K562 (cell line): ENCODE measurements at regions not wholly inside any gene's neighbourhood (a gene's known extent, or its start where the extent isn't known, plus 50 kb on each side); places are given as distances from the start of the nearest gene placed in this dataset.

ENCODE experiments used
- SIN3A ChIP-seq, 2 experiments: fragments of 150-350 bp in 1 of 2; IDR thresholded peaks; 2 replicates each; pipeline ENCODE4 v1.6.1; 2011 to 2016; ENCODE audit warnings: borderline replicate concordance in 2 of 2, low read depth in 2 of 2, low read length in 2 of 2, mild to moderate bottlenecking in 2 of 2, moderate library complexity in 2 of 2; ENCODE audit not compliant: control insufficient read depth in 1 of 2
- TCF7L2 ChIP-seq: fragments of 150-350 bp; IDR thresholded peaks from 2 replicates; pipeline ENCODE4 v1.6.1; 2016; ENCODE audit warnings: low read depth, mild to moderate bottlenecking, low read length, moderate library complexity
- TEAD4 ChIP-seq, 2 experiments: sonication (generic) in 1 of 2; formaldehyde crosslinking in 1 of 2; IDR thresholded peaks; 2 replicates each; pipeline versions ENCODE4 v1.6.1 to v1.8.0; 2012 to 2022; ENCODE audit warnings: borderline replicate concordance in 1 of 2, inconsistent platforms in 1 of 2, low read length in 1 of 2, mild to moderate bottlenecking in 1 of 2, missing genetic modification reagents in 1 of 2
- TRIM24 ChIP-seq, 2 experiments: fragments of 450-650 bp; IDR thresholded peaks; 2 replicates each; pipeline ENCODE4 v1.6.1; 2016
- TF ChIP-seq, protein P1 (sequence below), 3 experiments: IDR thresholded peaks in 2 of 3; conservative IDR thresholded peaks in 1 of 3; 2 replicates each; pipeline ENCODE4 v1.5.1; 2011 to 2012; ENCODE audit warnings: low read length in 3 of 3, mild to moderate bottlenecking in 3 of 3, control low read depth in 2 of 3, improper control_type of control experiment in 1 of 3, inconsistent platforms in 1 of 3, low read depth in 1 of 3, mixed read lengths in 1 of 3, moderate library complexity in 1 of 3; ENCODE audit not compliant: insufficient read depth in 2 of 3

DNA sequence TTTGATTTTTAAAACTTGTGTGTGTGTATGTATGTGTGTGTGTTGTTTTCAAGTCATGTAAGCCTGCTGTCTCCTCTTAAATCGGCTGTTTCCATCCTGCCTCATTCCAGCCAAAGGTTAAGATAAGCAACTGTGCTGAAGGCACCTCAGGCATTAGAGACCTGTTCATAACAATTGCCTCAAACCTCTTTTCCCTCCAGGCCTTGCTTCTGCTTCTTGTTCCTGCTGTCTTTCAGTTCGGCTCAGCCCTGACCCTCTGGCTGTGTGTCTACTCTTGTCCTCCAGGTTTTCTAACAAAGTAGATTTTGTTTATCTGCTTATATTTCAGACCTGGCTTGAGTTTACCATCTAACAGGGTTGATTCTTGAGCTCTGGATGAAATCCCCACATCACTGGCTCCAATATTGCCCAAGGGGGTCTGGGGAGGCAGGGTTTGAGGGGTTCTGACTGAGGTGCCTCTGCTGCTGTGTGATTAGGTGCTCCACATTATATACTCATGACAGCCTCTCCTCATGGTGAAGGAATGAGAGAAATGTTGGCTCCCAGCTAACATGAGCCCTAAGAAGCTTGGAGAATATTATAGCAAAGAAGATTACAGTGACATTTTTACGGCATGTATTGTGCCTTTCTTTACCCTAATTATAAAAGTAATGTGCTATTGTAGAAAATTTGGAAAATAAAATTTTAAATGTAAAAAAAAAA, 229.7 kb upstream of the PIK3R1 start:
- TF ChIP-seq TCF7L2 (no peak), TRIM24 (IDR thresholded peaks at IDR 0.05) (no peak), TEAD4 (IDR thresholded peaks at IDR 0.05; ENCODE audit: low read length) (no peak), TEAD4 (CRISPR knock-in tag; IDR thresholded peaks at IDR 0.05; ENCODE audit: borderline replicate concordance) (no peak), SIN3A (IDR thresholded peaks at IDR 0.05; ENCODE audit: borderline replicate concordance in 2 of 2, control insufficient read depth in 1 of 2, low read depth in 2 of 2, low read length in 2 of 2) (no peak)
- TF ChIP-seq, protein P1, sequence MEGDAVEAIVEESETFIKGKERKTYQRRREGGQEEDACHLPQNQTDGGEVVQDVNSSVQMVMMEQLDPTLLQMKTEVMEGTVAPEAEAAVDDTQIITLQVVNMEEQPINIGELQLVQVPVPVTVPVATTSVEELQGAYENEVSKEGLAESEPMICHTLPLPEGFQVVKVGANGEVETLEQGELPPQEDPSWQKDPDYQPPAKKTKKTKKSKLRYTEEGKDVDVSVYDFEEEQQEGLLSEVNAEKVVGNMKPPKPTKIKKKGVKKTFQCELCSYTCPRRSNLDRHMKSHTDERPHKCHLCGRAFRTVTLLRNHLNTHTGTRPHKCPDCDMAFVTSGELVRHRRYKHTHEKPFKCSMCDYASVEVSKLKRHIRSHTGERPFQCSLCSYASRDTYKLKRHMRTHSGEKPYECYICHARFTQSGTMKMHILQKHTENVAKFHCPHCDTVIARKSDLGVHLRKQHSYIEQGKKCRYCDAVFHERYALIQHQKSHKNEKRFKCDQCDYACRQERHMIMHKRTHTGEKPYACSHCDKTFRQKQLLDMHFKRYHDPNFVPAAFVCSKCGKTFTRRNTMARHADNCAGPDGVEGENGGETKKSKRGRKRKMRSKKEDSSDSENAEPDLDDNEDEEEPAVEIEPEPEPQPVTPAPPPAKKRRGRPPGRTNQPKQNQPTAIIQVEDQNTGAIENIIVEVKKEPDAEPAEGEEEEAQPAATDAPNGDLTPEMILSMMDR (IDR thresholded peaks at IDR 0.05 in 2 of 3, conservative IDR thresholded peaks at IDR 0.05 in 1 of 3; ENCODE audit: insufficient read depth in 2 of 3, low read depth in 1 of 3, low read length in 3 of 3), result no peak
